ENCODE measurements at regions not wholly inside any gene's neighbourhood (a gene's known extent, or its start where the extent isn't known, plus 50 kb on each side); places are given as distances from the start of the nearest gene placed in this dataset.
A peak's percentile ranks its signal among the peaks of the same experiment; 100 is the strongest.

- TF ChIP-seq CTCF (IDR thresholded peaks at IDR 0.05; ENCODE audit: unreplicated experiment in 3 of 3), result no peak
- peaks cover 18% of the 10 kb centered on the region for H3K4me1 Mint-ChIP-seq
- H3K27me3 Mint-ChIP-seq (ENCODE audit: low read depth), result peaks cover 21% of the 10 kb centered on the region
- H3K9me3 Mint-ChIP-seq, result no peaks in the 10 kb centered on the region
- peak overlapping the region in 1 of 3 experiments; percentile 40 for H3K27ac Mint-ChIP-seq
- H3K36me3 Mint-ChIP-seq (ENCODE audit: low read depth), result no peaks in the 10 kb centered on the region
- H3K4me3 Mint-ChIP-seq, result no peak overlapping the region
Measured at GRCh38 chr11:116274521-116274920, 498.3 kb downstream of the BUD13 start.

GRCh38 chr11:116272181-116272789 is 500.5 kb downstream of the BUD13 start:
- Mint-ChIP-seq H3K9me3 (no peaks in the 10 kb centered on the region), H3K27ac (no peak overlapping the region), H3K4me1 (peaks cover 7% of the 10 kb centered on the region), H3K4me3 (no peak overlapping the region), H3K36me3 (ENCODE audit: low read depth) (no peaks in the 10 kb centered on the region), H3K27me3 (ENCODE audit: low read depth) (peaks cover 18% of the 10 kb centered on the region)
- TF ChIP-seq CTCF (IDR thresholded peaks at IDR 0.05; ENCODE audit: unreplicated experiment in 3 of 3), result no peak

- H3K9me3 Mint-ChIP-seq, result no peaks in the 10 kb centered on the region
- H3K27ac Mint-ChIP-seq, result no peak overlapping the region
- H3K27me3 Mint-ChIP-seq (ENCODE audit: low read depth), result peaks cover 18% of the 10 kb centered on the region
- H3K36me3 Mint-ChIP-seq (ENCODE audit: low read depth), result no peaks in the 10 kb centered on the region
- TF ChIP-seq CTCF (IDR thresholded peaks at IDR 0.05; ENCODE audit: unreplicated experiment in 3 of 3), result no peak
- no peak overlapping the region for H3K4me3 Mint-ChIP-seq
- peaks cover 7% of the 10 kb centered on the region for H3K4me1 Mint-ChIP-seq
Measured at GRCh38 chr11:116271479-116271878, 501.3 kb downstream of the BUD13 start.

- TF ChIP-seq CTCF (IDR thresholded peaks at IDR 0.05; ENCODE audit: unreplicated experiment in 3 of 3), result no peak
- Mint-ChIP-seq H3K36me3 (ENCODE audit: low read depth) (no peaks in the 10 kb centered on the region), H3K4me3 (no peak overlapping the region), H3K9me3 (no peaks in the 10 kb centered on the region), H3K27me3 (ENCODE audit: low read depth) (peaks cover 27% of the 10 kb centered on the region), H3K4me1 (no peaks in the 10 kb centered on the region), H3K27ac (no peak overlapping the region)
Measured at GRCh38 chr11:116267146-116267545, 505.6 kb downstream of the BUD13 start.

GRCh38 chr11:116263770-116264169 is 509.0 kb downstream of the BUD13 start:
- no peak for TF ChIP-seq CTCF (IDR thresholded peaks at IDR 0.05; ENCODE audit: unreplicated experiment in 3 of 3)
- Mint-ChIP-seq H3K4me3 (no peak overlapping the region), H3K4me1 (peaks cover 8% of the 10 kb centered on the region), H3K27me3 (ENCODE audit: low read depth) (peaks cover 34% of the 10 kb centered on the region), H3K9me3 (no peaks in the 10 kb centered on the region), H3K36me3 (ENCODE audit: low read depth) (no peaks in the 10 kb centered on the region), H3K27ac (no peak overlapping the region)

- no peak overlapping the region for H3K27ac Mint-ChIP-seq
- peaks cover 34% of the 10 kb centered on the region for H3K27me3 Mint-ChIP-seq (ENCODE audit: low read depth)
- no peak overlapping the region for H3K4me3 Mint-ChIP-seq
- H3K9me3 Mint-ChIP-seq, result no peaks in the 10 kb centered on the region
- peaks cover 8% of the 10 kb centered on the region for H3K4me1 Mint-ChIP-seq
- TF ChIP-seq CTCF (IDR thresholded peaks at IDR 0.05; ENCODE audit: unreplicated experiment in 3 of 3), result no peak
- H3K36me3 Mint-ChIP-seq (ENCODE audit: low read depth), result no peaks in the 10 kb centered on the region
Measured at GRCh38 chr11:116263019-116263418, 509.8 kb downstream of the BUD13 start.
